IPS-11a (cell line): ENCODE measurements at regions not wholly inside any gene's neighbourhood (a gene's known extent, or its start where the extent isn't known, plus 50 kb on each side); places are given as distances from the start of the nearest gene placed in this dataset.

Experiments
- H3K4me3 ChIP-seq: one replicate; pipeline ENCODE4 v1.5.1; 2013; ENCODE audit warnings: low read depth, low read length, control low read depth

GRCh38 chr3:68062926-68063325, 408.5 kb upstream of the SUCLG2 start:
- H3K4me3 ChIP-seq: no peak overlapping the region

DNA sequence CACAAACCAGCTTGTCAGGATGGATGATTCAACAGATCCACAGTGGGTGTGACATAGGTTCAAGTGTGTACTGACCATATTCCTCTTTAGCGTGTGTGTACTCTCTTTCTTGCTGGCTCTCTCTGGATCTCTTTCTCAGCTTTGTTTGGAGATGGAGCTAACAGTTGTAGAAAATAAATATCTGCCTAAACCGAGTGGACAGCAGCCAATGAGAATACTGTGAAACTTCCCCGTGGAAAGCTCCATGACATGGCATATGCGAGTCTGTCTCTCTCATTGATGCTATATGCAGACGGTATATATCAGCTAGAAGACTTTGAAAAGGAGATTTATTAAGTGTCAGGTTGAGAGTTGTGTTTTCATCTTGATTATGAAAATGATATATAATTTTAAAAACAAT, 406.5 kb upstream of the SUCLG2 start:
- no peak overlapping the region for H3K4me3 ChIP-seq

GRCh38 chr3:68060191-68060590, 405.8 kb upstream of the SUCLG2 start:
- H3K4me3 ChIP-seq: no peak overlapping the region

- H3K4me3 ChIP-seq: no peak overlapping the region
These were observed 405.3 kb upstream of the SUCLG2 start for GRCh38 chr3:68059628-68060152.

GRCh38 chr3:68057637-68058320, 403.4 kb upstream of the SUCLG2 start:
- H3K4me3 ChIP-seq: no peak overlapping the region

DNA sequence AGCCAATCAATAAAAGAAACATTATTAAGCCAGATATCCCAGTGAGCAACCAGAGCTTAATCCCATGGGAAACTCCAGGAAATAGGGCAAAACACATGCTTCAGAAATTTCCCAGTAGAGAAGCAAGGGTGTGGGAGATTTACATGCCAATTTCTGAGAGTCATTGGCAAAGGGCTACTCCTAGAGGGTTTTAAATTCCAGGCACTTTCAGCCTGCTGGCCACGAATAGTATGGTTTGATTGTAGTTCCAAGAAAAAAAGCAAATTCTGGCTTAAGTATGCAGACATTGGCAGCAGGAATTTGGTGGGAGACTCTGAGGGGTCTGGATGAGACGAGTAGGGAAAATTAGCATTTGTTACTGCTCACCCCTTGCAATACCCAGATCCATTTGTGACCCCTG, 402.1 kb upstream of the SUCLG2 start:
- no peak overlapping the region for H3K4me3 ChIP-seq

- no peak overlapping the region for H3K4me3 ChIP-seq
These were observed 400.8 kb upstream of the SUCLG2 start for GRCh38 chr3:68055215-68055614.

- H3K4me3 ChIP-seq: no peak overlapping the region
These were observed 395.4 kb upstream of the SUCLG2 start for GRCh38 chr3:68049776-68050175.

- H3K4me3 ChIP-seq: no peak overlapping the region
These were observed 391.6 kb upstream of the SUCLG2 start for GRCh38 chr3:68045976-68046375.

GRCh38 chr3:68033867-68034266, 379.5 kb upstream of the SUCLG2 start:
- H3K4me3 ChIP-seq: no peak overlapping the region

- no peak overlapping the region for H3K4me3 ChIP-seq
These were observed 377.8 kb upstream of the SUCLG2 start for GRCh38 chr3:68032209-68032608.

GRCh38 chr3:68025189-68025588, 370.8 kb upstream of the SUCLG2 start:
- H3K4me3 ChIP-seq: no peak overlapping the region

DNA sequence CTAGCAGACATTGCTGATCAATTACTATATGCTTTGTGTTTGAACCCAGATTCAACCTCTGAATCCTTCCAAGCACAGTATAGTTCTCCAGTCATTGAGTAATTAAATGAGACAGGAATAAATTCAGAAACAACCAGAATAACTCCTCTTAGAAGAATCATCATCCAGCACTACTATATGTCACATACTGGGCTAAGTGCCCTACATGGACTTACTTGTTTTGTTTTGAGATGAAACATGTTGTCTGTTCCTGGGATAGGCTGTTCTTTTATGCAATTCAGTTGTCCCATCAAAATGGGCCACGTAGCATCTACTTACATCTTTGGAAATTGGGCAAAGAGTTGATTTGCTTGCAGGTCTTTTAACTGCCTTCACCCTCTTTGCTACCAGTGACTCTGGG, 365.5 kb upstream of the SUCLG2 start:
- no peak overlapping the region for H3K4me3 ChIP-seq

GRCh38 chr3:68018275-68018674, 363.9 kb upstream of the SUCLG2 start:
- H3K4me3 ChIP-seq: no peak overlapping the region

DNA sequence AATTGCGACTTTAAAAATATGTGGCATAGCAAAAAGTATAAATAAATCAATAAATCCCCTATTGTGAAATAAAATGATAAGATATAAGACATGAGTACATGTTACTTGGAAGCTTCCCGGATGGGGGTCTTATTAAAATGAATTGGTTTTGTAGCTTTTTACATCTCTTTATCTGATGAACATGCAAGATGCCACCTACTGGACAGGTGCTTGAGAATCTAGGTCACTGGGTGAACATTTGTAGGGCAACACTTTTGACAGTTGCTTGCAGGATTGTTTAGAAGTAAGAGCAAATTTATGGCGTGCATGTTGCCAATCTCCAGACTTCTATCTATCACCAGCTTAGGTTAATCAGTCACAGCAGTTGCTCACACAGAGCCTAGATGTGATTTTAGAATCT, 362.7 kb upstream of the SUCLG2 start:
- no peak overlapping the region for H3K4me3 ChIP-seq

DNA sequence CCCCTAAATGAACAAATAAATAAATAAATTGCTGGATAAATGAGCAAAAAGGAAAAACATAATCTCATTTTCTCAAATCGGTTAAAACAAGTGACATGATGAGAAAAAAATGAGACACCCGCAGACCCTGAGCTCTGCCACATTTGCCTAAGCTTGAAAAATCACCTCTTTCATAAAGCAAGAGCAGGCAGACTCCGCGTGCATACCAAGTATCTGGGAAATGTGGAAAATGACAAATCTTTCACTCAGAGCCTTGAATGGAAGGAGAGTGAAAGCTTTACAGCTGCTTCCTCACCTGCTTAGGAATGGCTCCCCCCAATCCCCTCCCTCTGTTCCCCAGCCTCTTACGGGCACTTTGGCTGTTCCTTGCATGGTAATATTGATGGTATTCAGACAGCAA, 355.5 kb upstream of the SUCLG2 start:
- H3K4me3 ChIP-seq: no peak overlapping the region

DNA sequence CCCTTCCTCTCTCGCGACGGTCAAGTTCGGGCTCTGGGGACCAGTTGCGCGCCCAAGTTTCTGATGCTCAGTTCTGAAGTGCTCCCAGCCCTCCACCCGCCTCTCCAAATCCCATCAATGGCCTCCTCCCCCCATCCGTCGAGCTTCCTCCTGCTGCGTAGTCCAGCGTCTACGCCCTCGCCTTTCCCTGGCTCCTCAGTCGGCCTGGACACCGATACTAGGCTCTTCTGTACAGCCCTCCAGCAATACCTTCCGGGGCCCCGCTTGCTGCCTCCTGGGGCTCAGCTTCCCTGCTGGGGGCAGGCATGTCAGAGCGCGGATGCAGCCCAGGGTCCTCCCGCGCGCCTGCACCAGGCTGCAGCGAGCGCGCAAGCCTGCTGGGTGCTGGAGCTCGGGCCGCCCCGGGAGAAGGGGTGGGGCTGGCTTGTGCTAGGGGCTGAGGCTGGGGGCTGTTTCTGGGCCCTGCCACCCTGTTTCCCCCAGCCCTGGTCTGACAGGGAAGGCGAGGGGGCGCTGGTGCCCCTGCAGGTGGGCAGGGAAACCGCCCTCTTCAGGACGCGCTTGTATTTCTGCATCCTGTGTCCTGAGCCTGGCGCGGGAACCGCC, 353.3 kb upstream of the SUCLG2 start:
- peak overlapping the region; percentile 60 for H3K4me3 ChIP-seq

GRCh38 chr3:68006646-68007045, 352.2 kb upstream of the SUCLG2 start:
- no peak overlapping the region for H3K4me3 ChIP-seq

- no peak overlapping the region for H3K4me3 ChIP-seq
These were observed 349.7 kb upstream of the SUCLG2 start for GRCh38 chr3:68004091-68004490.

DNA sequence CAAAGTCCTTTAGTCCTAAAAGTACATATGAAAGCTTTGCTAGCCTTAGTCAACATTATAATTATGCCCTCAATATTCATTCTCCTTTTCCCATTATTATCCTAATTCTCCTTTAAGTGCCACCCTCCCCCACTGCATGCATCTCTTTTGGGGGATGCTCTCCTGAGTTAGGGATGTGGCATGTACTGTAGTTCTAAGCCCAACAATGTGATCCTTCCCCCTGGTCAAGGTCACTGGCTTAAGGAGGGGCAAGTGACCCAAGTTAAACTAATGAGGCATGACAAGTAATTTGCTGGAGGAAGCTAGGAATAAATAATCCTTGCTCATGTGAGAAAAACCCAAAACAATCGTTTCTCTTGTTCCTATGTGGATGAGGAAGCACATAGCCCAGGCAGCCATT, 343.9 kb upstream of the SUCLG2 start:
- no peak overlapping the region for H3K4me3 ChIP-seq

DNA sequence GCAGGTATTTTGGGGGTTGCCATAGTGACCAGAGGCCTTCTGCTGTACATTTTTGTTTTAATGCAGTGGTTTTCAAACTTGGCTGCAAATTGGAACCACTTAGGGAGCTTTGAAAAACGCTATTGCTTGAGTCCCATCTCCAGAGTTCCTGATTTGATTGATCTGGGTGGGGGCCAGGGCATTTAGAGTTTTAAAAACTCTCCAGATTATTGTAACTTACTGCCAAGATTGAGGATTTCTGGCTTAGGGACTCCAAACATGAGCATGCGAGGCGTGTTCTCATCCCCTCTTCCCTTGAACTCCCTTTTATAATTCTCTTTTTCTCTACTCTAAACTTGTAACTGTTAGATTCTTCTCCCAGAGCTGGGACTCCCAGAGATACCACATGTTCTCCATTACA, 340.8 kb upstream of the SUCLG2 start:
- no peak overlapping the region for H3K4me3 ChIP-seq

GRCh38 chr3:67986706-67987105, 332.3 kb upstream of the SUCLG2 start:
- H3K4me3 ChIP-seq: no peak overlapping the region

GRCh38 chr3:67983166-67983565, 328.8 kb upstream of the SUCLG2 start:
- H3K4me3 ChIP-seq: no peak overlapping the region
